ENCODE measurements at regions not wholly inside any gene's neighbourhood (a gene's known extent, or its start where the extent isn't known, plus 50 kb on each side); places are given as distances from the start of the nearest gene placed in this dataset.
"Not testable (repeated sequence)": the region's sequence is repeated elsewhere in the genome, so short reads cannot be mapped to it uniquely, and the experiment has no call there.

GRCh38 chr4:54586320-54586955 is 71.3 kb upstream of the KIT start:
- no peak for DNase-seq

- no peak for DNase-seq
These were observed 70.5 kb upstream of the KIT start for GRCh38 chr4:54587107-54587891.

DNA sequence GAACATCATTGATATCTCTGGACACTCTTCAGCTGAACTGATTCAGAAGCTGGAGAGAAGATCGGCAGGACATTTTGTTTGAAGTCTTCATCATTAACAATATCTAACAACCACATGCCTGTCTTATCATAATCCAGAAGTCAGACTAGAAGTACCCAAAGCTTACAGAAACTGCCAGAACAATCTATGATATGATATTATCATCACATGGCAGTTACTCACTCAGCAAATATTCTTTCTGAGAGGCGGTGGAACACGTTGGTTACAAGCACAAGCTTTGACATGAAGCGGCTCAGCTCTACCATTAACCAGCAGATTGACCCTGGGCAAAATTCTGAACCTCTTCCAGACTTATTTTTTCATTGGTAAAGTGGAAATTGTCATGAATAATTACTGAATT is 69.4 kb upstream of the KIT start:
- no peak for DNase-seq

GRCh38 chr4:54589586-54589985 is 68.2 kb upstream of the KIT start:
- no peak for DNase-seq

DNA sequence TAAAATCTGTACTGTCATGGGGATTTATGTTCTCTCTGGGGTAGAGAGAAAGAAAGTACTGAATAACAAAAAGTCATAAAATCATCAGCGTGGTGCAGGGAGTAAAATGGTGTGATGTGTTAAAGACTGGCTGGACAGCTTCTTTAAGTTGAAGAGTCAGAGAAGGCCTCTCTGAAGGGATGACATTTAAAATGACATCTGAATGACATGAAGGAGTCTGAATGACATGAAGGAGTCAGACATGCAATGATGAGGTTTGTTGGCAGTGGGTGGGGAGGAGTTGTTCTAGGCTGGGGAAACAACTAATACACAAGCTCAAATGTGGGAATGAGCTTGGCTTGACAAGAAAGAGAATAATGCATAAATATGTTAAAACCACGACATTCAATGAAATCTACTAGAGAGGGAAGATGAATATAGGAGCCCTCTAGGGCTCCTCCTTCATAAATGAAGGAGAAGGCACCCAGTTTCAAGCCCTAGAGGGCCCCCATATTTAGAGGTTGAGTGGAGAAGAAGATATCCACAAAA is 63.9 kb upstream of the KIT start:
- DNase-seq, result no peak

- DNase-seq, result no peak
These were observed 61.6 kb upstream of the KIT start for GRCh38 chr4:54596201-54596600.

DNA sequence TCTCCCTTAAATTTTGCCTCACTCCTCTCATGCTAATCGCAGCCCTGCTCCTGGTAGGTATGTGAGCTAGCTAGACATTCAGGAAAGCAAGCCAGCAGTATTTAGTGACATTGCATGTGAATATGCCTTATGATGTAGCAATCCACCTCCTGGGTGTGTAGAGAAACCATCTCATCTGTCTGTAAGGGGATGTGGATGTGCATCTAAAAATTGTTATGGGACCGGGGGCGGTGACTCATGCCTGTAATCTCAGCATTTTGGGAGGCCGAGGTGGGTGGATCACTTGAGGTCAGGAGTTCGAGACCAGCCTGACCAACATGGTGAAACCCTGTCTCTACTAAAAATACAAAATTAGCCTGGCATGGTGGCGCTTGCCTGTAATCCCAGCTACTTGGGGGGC is 60.1 kb upstream of the KIT start:
- not testable (repeated sequence) for DNase-seq

DNA sequence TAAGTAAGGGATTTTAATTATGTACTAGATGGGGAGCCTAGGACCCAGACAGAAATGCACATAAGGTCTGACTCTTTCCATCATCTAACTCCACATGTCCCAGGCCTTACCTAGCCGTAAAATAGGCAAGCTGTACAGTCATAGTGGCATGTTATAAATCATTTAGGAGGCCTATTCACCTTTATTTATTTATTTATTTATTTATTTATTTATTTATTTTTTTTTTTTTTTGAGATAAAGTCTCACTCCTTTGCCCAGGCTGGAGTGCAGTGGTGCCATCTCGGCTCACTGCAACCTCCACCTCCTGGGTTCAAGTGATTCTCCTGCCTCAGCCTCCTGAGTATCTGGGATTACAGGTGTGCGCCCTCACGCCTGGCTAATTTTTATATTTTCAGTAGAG is 55.6 kb upstream of the KIT start:
- DNase-seq, result not testable (repeated sequence)

DNA sequence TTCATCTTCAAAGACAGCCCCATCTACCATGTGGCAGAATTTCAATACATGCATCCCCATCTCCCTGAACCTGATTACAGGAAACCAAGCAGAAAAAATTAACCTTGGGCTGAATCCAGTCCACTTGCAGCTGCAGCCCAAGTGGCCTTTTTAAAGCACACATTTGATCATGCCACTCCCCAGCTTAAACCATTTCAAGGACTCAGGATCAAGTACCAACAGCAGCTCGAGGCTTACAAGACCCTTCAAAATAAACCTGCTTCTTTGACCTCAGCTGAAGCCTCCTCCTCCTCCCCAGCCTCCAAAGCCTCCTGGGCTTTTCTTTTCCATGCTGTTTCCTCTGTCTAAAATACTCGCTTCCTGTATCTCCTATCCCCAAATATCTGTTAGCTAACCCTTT is 50.7 kb upstream of the KIT start:
- no peak for DNase-seq

GRCh38 chr4:54607521-54607920 is 50.2 kb upstream of the KIT start:
- DNase-seq, result no peak

Measured in NCI-H526 treated with DMSO at 0.1 percent for 48 hours (cell line).